Peyer's patch (tissue), 4 donors: ENCODE measurements at regions not wholly inside any gene's neighbourhood (a gene's known extent, or its start where the extent isn't known, plus 50 kb on each side); places are given as distances from the start of the nearest gene placed in this dataset.

Experiments used
- DNase-seq, 3 donors: peaks; one replicate each; pipeline ENCODE4 v3.0.0-alpha.2; 2017 to 2019
- H3K27ac ChIP-seq, 4 donors: fragments of 200-600 bp; sonication (generic); one replicate each; pipeline ENCODE4 v1.5.1; 2016 to 2019
- H3K27me3 ChIP-seq, 2 donors: fragments of 200-600 bp; sonication (generic); one replicate each; pipeline ENCODE4 v1.5.1; 2019
- H3K36me3 ChIP-seq, 3 donors: fragments of 200-600 bp; sonication (generic); one replicate each; pipeline ENCODE4 v1.5.1; 2016 to 2019
- H3K4me1 ChIP-seq, 4 donors: fragments of 200-600 bp; sonication (generic); one replicate each; pipeline ENCODE4 v1.5.1; 2016 to 2019
- H3K4me3 ChIP-seq, 4 donors: fragments of 200-600 bp; sonication (generic); 1 replicate in 3 of 4; 2 replicates in 1 of 4; pipeline ENCODE4 v1.5.1; 2016 to 2019; ENCODE audit warnings: mild to moderate bottlenecking in 1 of 4
- H3K9me3 ChIP-seq, 4 donors: fragments of 200-600 bp; sonication (generic); one replicate each; pipeline ENCODE4 v1.5.1; 2016 to 2019; ENCODE audit warnings: mild to moderate bottlenecking in 1 of 4
- POLR2A ChIP-seq, 2 donors: fragments of 450-650 bp; IDR thresholded peaks; one replicate each; pipeline ENCODE4 v1.5.1; 2017; ENCODE audit warnings: antibody characterized with exemption in 2 of 2, mild to moderate bottlenecking in 2 of 2, moderate library complexity in 2 of 2
- TF ChIP-seq, protein P1 (sequence below), 6 experiments: fragments of 450-650 bp in 4 of 6; fragments of 200-600 bp in 2 of 6; sonication (generic) in 1 of 6; IDR thresholded peaks; one replicate each; pipeline ENCODE4 v1.5.1; 2017 to 2019; ENCODE audit warnings: antibody characterized with exemption in 6 of 6, mild to moderate bottlenecking in 3 of 6, moderate library complexity in 1 of 6

DNA sequence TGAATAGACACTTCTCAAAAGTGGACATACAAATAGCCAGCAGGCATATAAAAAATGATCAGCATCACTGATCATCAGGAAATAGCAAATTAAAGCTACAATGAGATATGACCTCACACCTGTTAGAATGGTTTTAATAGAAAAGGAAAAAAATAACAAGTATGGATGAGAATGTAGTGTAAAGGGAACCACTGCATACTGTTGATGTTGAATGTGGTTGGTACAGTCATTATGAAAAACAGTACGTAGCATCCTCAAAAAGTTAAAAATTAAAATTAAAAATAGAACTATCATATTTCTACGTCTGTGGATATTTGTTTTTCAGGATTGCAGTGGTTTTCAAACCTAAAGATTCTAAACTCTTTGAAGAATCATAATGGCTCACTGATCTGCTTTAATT lies 215.1 kb upstream of the NREP start:
- Histone ChIP-seq H3K27me3 (no peaks in the 10 kb centered on the region), H3K4me1 (no peaks in the 10 kb centered on the region), H3K27ac (no peak overlapping the region), H3K4me3 (no peak overlapping the region), H3K36me3 (no peaks in the 10 kb centered on the region), H3K9me3 (no peaks in the 10 kb centered on the region)
- TF ChIP-seq, protein P1, sequence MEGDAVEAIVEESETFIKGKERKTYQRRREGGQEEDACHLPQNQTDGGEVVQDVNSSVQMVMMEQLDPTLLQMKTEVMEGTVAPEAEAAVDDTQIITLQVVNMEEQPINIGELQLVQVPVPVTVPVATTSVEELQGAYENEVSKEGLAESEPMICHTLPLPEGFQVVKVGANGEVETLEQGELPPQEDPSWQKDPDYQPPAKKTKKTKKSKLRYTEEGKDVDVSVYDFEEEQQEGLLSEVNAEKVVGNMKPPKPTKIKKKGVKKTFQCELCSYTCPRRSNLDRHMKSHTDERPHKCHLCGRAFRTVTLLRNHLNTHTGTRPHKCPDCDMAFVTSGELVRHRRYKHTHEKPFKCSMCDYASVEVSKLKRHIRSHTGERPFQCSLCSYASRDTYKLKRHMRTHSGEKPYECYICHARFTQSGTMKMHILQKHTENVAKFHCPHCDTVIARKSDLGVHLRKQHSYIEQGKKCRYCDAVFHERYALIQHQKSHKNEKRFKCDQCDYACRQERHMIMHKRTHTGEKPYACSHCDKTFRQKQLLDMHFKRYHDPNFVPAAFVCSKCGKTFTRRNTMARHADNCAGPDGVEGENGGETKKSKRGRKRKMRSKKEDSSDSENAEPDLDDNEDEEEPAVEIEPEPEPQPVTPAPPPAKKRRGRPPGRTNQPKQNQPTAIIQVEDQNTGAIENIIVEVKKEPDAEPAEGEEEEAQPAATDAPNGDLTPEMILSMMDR (IDR thresholded peaks at IDR 0.05) = no peak
- no peak for TF ChIP-seq POLR2A (IDR thresholded peaks at IDR 0.05)
- DNase-seq = no peak

DNA sequence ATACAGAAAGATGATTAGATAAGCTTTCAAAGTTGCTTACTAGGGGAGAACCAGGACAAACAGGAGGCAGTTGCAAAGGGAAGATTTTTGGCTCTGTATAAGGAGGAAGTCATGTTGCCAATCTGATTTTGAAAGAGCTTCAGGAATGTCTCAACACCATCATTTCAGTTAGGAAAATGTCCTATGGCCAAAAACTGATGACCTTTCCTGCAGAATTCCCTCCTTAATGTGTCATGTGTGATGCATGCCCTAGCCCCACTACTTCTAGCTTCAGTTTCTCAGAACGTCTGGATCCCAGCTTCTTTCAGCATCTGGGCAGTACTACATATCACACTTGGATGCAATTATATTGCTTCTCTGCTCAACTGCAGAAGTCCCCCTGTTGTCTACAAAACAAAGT lies 211.5 kb upstream of the NREP start:
- Histone ChIP-seq H3K36me3 (no peaks in the 10 kb centered on the region), H3K27ac (no peak overlapping the region), H3K4me1 (no peaks in the 10 kb centered on the region), H3K27me3 (no peaks in the 10 kb centered on the region), H3K9me3 (no peaks in the 10 kb centered on the region), H3K4me3 (no peak overlapping the region)
- DNase-seq = no peak
- TF ChIP-seq, protein P1 (IDR thresholded peaks at IDR 0.05) = no peak
- TF ChIP-seq POLR2A (IDR thresholded peaks at IDR 0.05) = no peak

DNA sequence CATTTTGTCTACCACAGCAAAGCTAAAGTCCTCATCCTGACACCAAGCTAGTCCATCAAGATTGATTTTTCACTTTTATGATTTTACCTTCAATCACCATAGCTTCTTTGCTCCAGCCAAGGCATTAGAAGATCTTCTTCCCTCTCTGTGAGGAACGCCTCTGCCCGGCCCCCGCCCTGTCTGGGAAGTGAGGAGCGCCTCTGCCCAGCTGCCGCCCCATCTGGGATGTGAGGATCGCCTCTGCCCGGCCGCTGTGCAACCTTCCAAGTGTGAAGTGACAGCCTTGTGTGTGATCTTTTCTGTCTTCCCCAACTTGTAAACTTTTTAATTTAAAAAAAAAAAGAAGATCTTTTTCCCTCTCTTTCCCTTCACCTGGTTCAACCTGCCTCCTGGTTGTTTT lies 210.5 kb upstream of the NREP start:
- DNase-seq = peak in 1 of 3 donors; percentile 29

DNA sequence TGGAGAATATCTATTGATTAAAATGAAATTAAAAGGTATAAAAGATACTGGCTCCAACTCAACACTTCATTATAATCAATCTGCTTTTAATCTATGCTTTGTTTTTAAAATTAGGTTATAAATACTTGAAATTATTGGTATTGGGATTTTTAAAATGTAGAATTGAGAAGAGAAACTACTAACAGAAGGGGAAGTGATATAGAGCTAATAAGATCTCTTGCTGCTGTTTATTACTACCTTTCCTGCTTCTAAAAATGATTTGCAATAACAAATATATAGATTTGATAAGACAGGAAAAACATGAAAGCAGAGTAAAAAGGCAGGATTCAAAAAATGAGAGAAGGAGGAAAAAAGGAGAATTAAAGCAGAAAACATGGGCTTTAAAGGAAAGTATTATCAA lies 209.3 kb upstream of the NREP start:
- Histone ChIP-seq H3K27ac (no peak overlapping the region), H3K4me1 (no peaks in the 10 kb centered on the region), H3K4me3 (no peak overlapping the region), H3K27me3 (no peaks in the 10 kb centered on the region), H3K9me3 (no peaks in the 10 kb centered on the region), H3K36me3 (no peaks in the 10 kb centered on the region)
- TF ChIP-seq POLR2A (IDR thresholded peaks at IDR 0.05) = no peak
- TF ChIP-seq, protein P1 (IDR thresholded peaks at IDR 0.05) = no peak
- no peak for DNase-seq

More for the DNA sequence above, 210.5 kb upstream of the NREP start:
- no peaks in the 10 kb centered on the region for H3K4me1 ChIP-seq
- TF ChIP-seq, protein P1 (IDR thresholded peaks at IDR 0.05) = no peak
- no peak for TF ChIP-seq POLR2A (IDR thresholded peaks at IDR 0.05)
- H3K9me3 ChIP-seq = no peaks in the 10 kb centered on the region
- no peaks in the 10 kb centered on the region for H3K36me3 ChIP-seq
- no peaks in the 10 kb centered on the region for H3K27me3 ChIP-seq
- H3K27ac ChIP-seq = no peak overlapping the region
- no peak overlapping the region for H3K4me3 ChIP-seq

DNA sequence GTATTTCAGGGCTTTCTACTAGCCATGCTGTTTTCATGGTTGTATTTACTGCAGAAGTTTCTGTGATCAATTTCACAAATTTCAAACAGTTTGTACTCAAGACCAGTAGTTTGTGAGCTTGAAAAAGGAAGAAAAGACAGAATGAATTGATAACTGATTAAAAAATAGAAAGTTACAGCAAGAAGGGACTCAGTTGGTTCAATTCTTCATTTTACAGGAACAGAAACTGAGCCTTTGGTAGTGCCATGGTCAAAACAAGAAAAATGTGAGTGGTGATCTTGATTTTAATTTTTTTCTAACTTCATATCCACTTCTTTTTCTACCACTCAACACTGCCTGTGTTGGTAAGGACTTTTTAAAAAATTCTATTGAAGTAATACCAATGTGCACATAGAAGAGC lies 206.6 kb upstream of the NREP start:
- no peaks in the 10 kb centered on the region for H3K36me3 ChIP-seq
- no peaks in the 10 kb centered on the region for H3K9me3 ChIP-seq
- no peaks in the 10 kb centered on the region for H3K4me1 ChIP-seq
- DNase-seq = no peak
- H3K27me3 ChIP-seq = no peaks in the 10 kb centered on the region
- H3K27ac ChIP-seq = no peak overlapping the region
- H3K4me3 ChIP-seq = no peak overlapping the region
- TF ChIP-seq, protein P1 (IDR thresholded peaks at IDR 0.05) = no peak
- no peak for TF ChIP-seq POLR2A (IDR thresholded peaks at IDR 0.05)

DNA sequence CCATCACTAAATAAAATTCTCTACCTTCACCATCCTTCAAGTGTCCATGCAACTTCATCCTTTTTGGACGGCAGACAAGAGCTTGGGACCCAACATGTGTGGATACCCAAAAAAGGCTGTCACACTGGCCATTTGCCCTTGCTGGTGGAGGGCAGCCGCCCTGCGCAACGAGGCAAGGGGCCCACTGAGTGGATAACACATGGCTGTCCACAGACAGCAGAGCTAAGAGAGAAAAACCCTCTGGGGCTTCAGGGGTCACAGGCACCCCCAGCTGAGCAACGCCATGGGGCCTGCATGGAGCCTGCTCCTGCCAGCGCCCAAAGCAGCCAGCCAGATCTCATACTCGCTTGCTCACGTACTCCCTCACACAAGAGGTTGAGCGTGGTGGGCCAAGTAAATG lies 205.9 kb upstream of the NREP start:
- DNase-seq = no peak
- Histone ChIP-seq H3K27ac (no peak overlapping the region), H3K4me1 (no peaks in the 10 kb centered on the region), H3K36me3 (no peaks in the 10 kb centered on the region), H3K9me3 (no peaks in the 10 kb centered on the region), H3K27me3 (no peaks in the 10 kb centered on the region), H3K4me3 (no peak overlapping the region)
- TF ChIP-seq, protein P1 (IDR thresholded peaks at IDR 0.05) = no peak
- no peak for TF ChIP-seq POLR2A (IDR thresholded peaks at IDR 0.05)
